Adipocyte (in vitro differentiated cells): ENCODE measurements at regions not wholly inside any gene's neighbourhood (a gene's known extent, or its start where the extent isn't known, plus 50 kb on each side); places are given as distances from the start of the nearest gene placed in this dataset.

Experiments used
- DNase-seq: peaks from one replicate; pipeline ENCODE4 v3.0.0-alpha.2; 2015; ENCODE audit warnings: low read depth
- H3K27me3 ChIP-seq: replicated peaks from 2 replicates; pipeline ENCODE4 v1.7.0; 2013; ENCODE audit warnings: mild to moderate bottlenecking, low read length, moderate library complexity; ENCODE audit not compliant: control insufficient read depth, insufficient read depth
- H3K36me3 ChIP-seq: 2 replicates; pipeline ENCODE4 v1.7.0; 2013; ENCODE audit warnings: low read length, mild to moderate bottlenecking, moderate library complexity; ENCODE audit not compliant: control insufficient read depth, insufficient read depth, severe bottlenecking
- H3K4me1 ChIP-seq: 2 replicates; pipeline ENCODE4 v1.7.0; 2013; ENCODE audit warnings: mild to moderate bottlenecking, low read length, moderate library complexity; ENCODE audit not compliant: control insufficient read depth, insufficient read depth
- H3K4me3 ChIP-seq: 2 replicates; pipeline ENCODE4 v1.7.0; 2013; ENCODE audit warnings: mild to moderate bottlenecking, low read length, moderate library complexity
- H3K9ac ChIP-seq: 2 replicates; pipeline ENCODE4 v1.7.0; 2013; ENCODE audit warnings: mild to moderate bottlenecking, low read length, moderate library complexity
- H3K9me3 ChIP-seq: 2 replicates; pipeline ENCODE4 v1.7.0; 2013; ENCODE audit warnings: mild to moderate bottlenecking, low read length, moderate library complexity; ENCODE audit not compliant: control insufficient read depth

- Histone ChIP-seq H3K4me3 (no peak overlapping the region), H3K36me3 (no peaks in the 10 kb centered on the region), H3K27me3 (no peaks in the 10 kb centered on the region), H3K9me3 (peaks cover 3% of the 10 kb centered on the region), H3K4me1 (no peaks in the 10 kb centered on the region), H3K9ac (no peak overlapping the region)
- DNase-seq: no peak
These were observed 84.8 kb upstream of the ZNF827 start for GRCh38 chr4:146023334-146023967.

- DNase-seq: no peak
- Histone ChIP-seq H3K9me3 (peaks cover 3% of the 10 kb centered on the region), H3K36me3 (no peaks in the 10 kb centered on the region), H3K9ac (no peak overlapping the region), H3K4me1 (no peaks in the 10 kb centered on the region), H3K4me3 (no peak overlapping the region), H3K27me3 (no peaks in the 10 kb centered on the region)
These were observed 83.9 kb upstream of the ZNF827 start for GRCh38 chr4:146022541-146022940.

GRCh38 chr4:146018247-146018646 lies 79.6 kb upstream of the ZNF827 start:
- no peak overlapping the region for H3K4me3 ChIP-seq
- no peaks in the 10 kb centered on the region for H3K36me3 ChIP-seq
- peaks cover 3% of the 10 kb centered on the region for H3K9me3 ChIP-seq
- H3K4me1 ChIP-seq: no peaks in the 10 kb centered on the region
- H3K9ac ChIP-seq: no peak overlapping the region
- no peak for DNase-seq
- H3K27me3 ChIP-seq: no peaks in the 10 kb centered on the region

- Histone ChIP-seq H3K4me1 (no peaks in the 10 kb centered on the region), H3K36me3 (no peaks in the 10 kb centered on the region), H3K9me3 (peaks cover 11% of the 10 kb centered on the region), H3K27me3 (no peaks in the 10 kb centered on the region), H3K4me3 (no peak overlapping the region), H3K9ac (no peak overlapping the region)
- DNase-seq: no peak
These were observed 66.1 kb upstream of the ZNF827 start for GRCh38 chr4:146004730-146005129.

GRCh38 chr4:145988628-145989027 lies 50.0 kb upstream of the ZNF827 start:
- Histone ChIP-seq H3K4me3 (no peak overlapping the region), H3K36me3 (no peaks in the 10 kb centered on the region), H3K27me3 (no peaks in the 10 kb centered on the region), H3K4me1 (no peaks in the 10 kb centered on the region), H3K9ac (no peak overlapping the region), H3K9me3 (no peaks in the 10 kb centered on the region)
- no peak for DNase-seq
